ENCODE measurements at regions not wholly inside any gene's neighbourhood (a gene's known extent, or its start where the extent isn't known, plus 50 kb on each side); places are given as distances from the start of the nearest gene placed in this dataset.
A peak's percentile ranks its signal among the peaks of the same experiment; 100 is the strongest.

GRCh38 chr21:27369978-27370571 is 403.2 kb upstream of the ADAMTS5 start:
- no peaks in the 10 kb centered on the region for H3K36me3 ChIP-seq (ENCODE audit: insufficient read depth)
- H3K27ac ChIP-seq (ENCODE audit: low read depth), result peak overlapping the region; percentile 68
- H3K9me2 ChIP-seq (ENCODE audit: insufficient read depth), result peaks cover 21% of the 10 kb centered on the region
- no peak overlapping the region for H3K4me3 ChIP-seq
- no peaks in the 10 kb centered on the region for H3F3A ChIP-seq (replicated peaks; ENCODE audit: low read depth)
- Mint-ChIP-seq H3K4me3 (no peak overlapping the region; the same call in 2 of the 3 replicates), H3K36me3 (ENCODE audit: low read depth) (peaks cover 3% of the 10 kb centered on the region; the same call in 2 of the 3 replicates), H3K27ac (peak overlapping the region; percentile 74), H3K4me1 (peaks cover 31% of the 10 kb centered on the region), H3K27me3 (ENCODE audit: insufficient read depth, low read depth, poor library complexity) (peaks cover 3% of the 10 kb centered on the region), H3K9me3 (no peaks in the 10 kb centered on the region)
- H2AFZ ChIP-seq, result no peak overlapping the region
- no peaks in the 10 kb centered on the region for H3K79me2 ChIP-seq (replicated peaks; ENCODE audit: insufficient read depth)
- H3K4me2 ChIP-seq, result peak overlapping the region; percentile 59
- TF ChIP-seq ZNF462 (CRISPR knock-in tag; IDR thresholded peaks at IDR 0.05) (peak; percentile 90), CREB1 (CRISPR knock-in tag; IDR thresholded peaks at IDR 0.05; ENCODE audit: low read depth) (no peak), NANOG (IDR thresholded peaks at IDR 0.05; ENCODE audit: borderline replicate concordance) (peak; percentile 68), ZNF114 (CRISPR knock-in tag; IDR thresholded peaks at IDR 0.05) (peak; percentile 37; the same call in 1 of the 2 replicates)
- ATAC-seq (peak; percentile 40), DNase-seq (ENCODE audit: low spot score) (peak; percentile 12)
- H3K4me1 ChIP-seq (ENCODE audit: insufficient read depth), result peaks cover 37% of the 10 kb centered on the region
- no peaks in the 10 kb centered on the region for H3K27me3 ChIP-seq (ENCODE audit: insufficient read depth)
- no peaks in the 10 kb centered on the region for H4K20me1 ChIP-seq (replicated peaks; ENCODE audit: insufficient read depth)

- H3K9me2 ChIP-seq (ENCODE audit: insufficient read depth), result peaks cover 21% of the 10 kb centered on the region
- H3K27ac Mint-ChIP-seq, result no peak overlapping the region
- H4K20me1 ChIP-seq (replicated peaks; ENCODE audit: insufficient read depth), result no peaks in the 10 kb centered on the region
- peaks cover 3% of the 10 kb centered on the region; the same call in 2 of the 3 replicates for H3K36me3 Mint-ChIP-seq (ENCODE audit: low read depth)
- peaks cover 28% of the 10 kb centered on the region for H3K4me1 Mint-ChIP-seq
- peaks cover 37% of the 10 kb centered on the region for H3K4me1 ChIP-seq (ENCODE audit: insufficient read depth)
- ATAC-seq (no peak), DNase-seq (ENCODE audit: low spot score) (no peak)
- no peak overlapping the region for H2AFZ ChIP-seq
- no peaks in the 10 kb centered on the region for H3K27me3 ChIP-seq (ENCODE audit: insufficient read depth)
- H3K4me3 Mint-ChIP-seq, result no peak overlapping the region
- no peaks in the 10 kb centered on the region for H3K9me3 Mint-ChIP-seq
- H3K4me3 ChIP-seq, result no peak overlapping the region
- TF ChIP-seq ZNF114 (CRISPR knock-in tag; IDR thresholded peaks at IDR 0.05), result no peak
- TF ChIP-seq JUNB (IDR thresholded peaks at IDR 0.05; ENCODE audit: unreplicated experiment), result no peak
- no peak for TF ChIP-seq CTCF (conservative IDR thresholded peaks at IDR 0.05; ENCODE audit: low read depth in 2 of 2)
- TF ChIP-seq REST (IDR thresholded peaks at IDR 0.05; ENCODE audit: unreplicated experiment), result no peak
- no peaks in the 10 kb centered on the region for H3F3A ChIP-seq (replicated peaks; ENCODE audit: low read depth)
- no peak overlapping the region for H3K4me2 ChIP-seq
- H3K27me3 Mint-ChIP-seq (ENCODE audit: insufficient read depth, low read depth, poor library complexity), result peaks cover 5% of the 10 kb centered on the region
- H3K36me3 ChIP-seq (ENCODE audit: insufficient read depth), result no peaks in the 10 kb centered on the region
- H3K79me2 ChIP-seq (replicated peaks; ENCODE audit: insufficient read depth), result no peaks in the 10 kb centered on the region
- no peak overlapping the region for H3K27ac ChIP-seq (ENCODE audit: low read depth)
These were observed 402.3 kb upstream of the ADAMTS5 start for GRCh38 chr21:27369234-27369633.

Measured in GM23338 (cell line).